Raji (cell line): ENCODE measurements at regions not wholly inside any gene's neighbourhood (a gene's known extent, or its start where the extent isn't known, plus 50 kb on each side); places are given as distances from the start of the nearest gene placed in this dataset.

Experiments used
- POLR2A ChIP-seq: IDR thresholded peaks from 2 replicates; pipeline ENCODE4 v1.6.1; 2011; ENCODE audit warnings: low read depth, low read length, control low read depth; ENCODE audit not compliant: insufficient read depth

GRCh38 chr7:46123756-46124343, 202.8 kb upstream of the IGFBP3 start:
- TF ChIP-seq POLR2A, result no peak

GRCh38 chr7:46115410-46115809, 194.3 kb upstream of the IGFBP3 start:
- TF ChIP-seq POLR2A, result no peak

- no peak for TF ChIP-seq POLR2A
Observed at GRCh38 chr7:46109437-46109836, 188.4 kb upstream of the IGFBP3 start.

- no peak for TF ChIP-seq POLR2A
Observed at GRCh38 chr7:46108272-46108671, 187.2 kb upstream of the IGFBP3 start.

GRCh38 chr7:46107610-46108217, 186.6 kb upstream of the IGFBP3 start:
- no peak for TF ChIP-seq POLR2A

- TF ChIP-seq POLR2A, result no peak
Observed at GRCh38 chr7:46100521-46100920, 179.4 kb upstream of the IGFBP3 start.

GRCh38 chr7:46099076-46099475, 178.0 kb upstream of the IGFBP3 start:
- no peak for TF ChIP-seq POLR2A

GRCh38 chr7:46091071-46091470, 170.0 kb upstream of the IGFBP3 start:
- TF ChIP-seq POLR2A, result no peak

- TF ChIP-seq POLR2A, result no peak
Observed at GRCh38 chr7:46089281-46089680, 168.2 kb upstream of the IGFBP3 start.

- TF ChIP-seq POLR2A, result no peak
Observed at GRCh38 chr7:46080595-46081159, 159.6 kb upstream of the IGFBP3 start.

GRCh38 chr7:46079421-46079820, 158.3 kb upstream of the IGFBP3 start:
- no peak for TF ChIP-seq POLR2A

- TF ChIP-seq POLR2A, result no peak
Observed at GRCh38 chr7:46076527-46076926, 155.5 kb upstream of the IGFBP3 start.

GRCh38 chr7:46072722-46073121, 151.7 kb upstream of the IGFBP3 start:
- TF ChIP-seq POLR2A, result no peak

- no peak for TF ChIP-seq POLR2A
Observed at GRCh38 chr7:46071601-46072000, 150.5 kb upstream of the IGFBP3 start.

- no peak for TF ChIP-seq POLR2A
Observed at GRCh38 chr7:46071076-46071475, 150.0 kb upstream of the IGFBP3 start.

GRCh38 chr7:46068159-46068558, 147.1 kb upstream of the IGFBP3 start:
- TF ChIP-seq POLR2A, result no peak
